GM23248 (cell line): ENCODE measurements at regions not wholly inside any gene's neighbourhood (a gene's known extent, or its start where the extent isn't known, plus 50 kb on each side); places are given as distances from the start of the nearest gene placed in this dataset.

Source experiments
- DNase-seq: peaks from one replicate; pipeline ENCODE4 v3.0.0-alpha.2; 2015
- H2AFZ ChIP-seq: fragments of 200-600 bp; sonication (generic); 2 replicates; pipeline ENCODE4 v1.6.1; 2016; ENCODE audit warnings: antibody characterized with exemption
- H3F3A ChIP-seq: fragments of 200-600 bp; sonication (generic); 2 replicates; pipeline ENCODE4 v1.6.1; 2016; ENCODE audit warnings: mild to moderate bottlenecking, antibody characterized with exemption, mixed run types; ENCODE audit not compliant: insufficient read depth
- H3K27ac ChIP-seq: fragments of 200-600 bp; sonication (generic); 2 replicates; pipeline ENCODE4 v1.5.1; 2016; ENCODE audit warnings: mild to moderate bottlenecking
- H3K27me3 ChIP-seq: fragments of 200-600 bp; sonication (generic); replicated peaks from 2 replicates; pipeline ENCODE4 v1.6.1; 2016; ENCODE audit warnings: mild to moderate bottlenecking; ENCODE audit not compliant: insufficient read depth
- H3K36me3 ChIP-seq: fragments of 200-600 bp; sonication (generic); 2 replicates; pipeline ENCODE4 v1.6.1; 2016; ENCODE audit warnings: low read depth, mild to moderate bottlenecking
- H3K4me1 ChIP-seq: fragments of 200-600 bp; sonication (generic); 2 replicates; pipeline ENCODE4 v1.6.1; 2016; ENCODE audit warnings: mild to moderate bottlenecking; ENCODE audit not compliant: insufficient read depth
- H3K4me2 ChIP-seq: fragments of 200-600 bp; sonication (generic); one replicate; pipeline ENCODE4 v1.6.1; 2016; ENCODE audit warnings: mild to moderate bottlenecking; ENCODE audit not compliant: unreplicated experiment
- H3K4me3 ChIP-seq: fragments of 200-600 bp; sonication (generic); 2 replicates; pipeline ENCODE4 v1.5.1; 2016; ENCODE audit warnings: mild to moderate bottlenecking
- H3K79me2 ChIP-seq: fragments of 200-600 bp; sonication (generic); 2 replicates; pipeline ENCODE4 v1.6.1; 2016; ENCODE audit warnings: mild to moderate bottlenecking; ENCODE audit not compliant: insufficient read depth
- H3K9ac ChIP-seq: fragments of 200-600 bp; sonication (generic); 2 replicates; pipeline ENCODE4 v1.6.1; 2016; ENCODE audit warnings: mild to moderate bottlenecking
- H3K9me2 ChIP-seq: fragments of 200-600 bp; sonication (generic); 2 replicates; pipeline ENCODE4 v1.6.1; 2016; ENCODE audit warnings: mixed run types, mild to moderate bottlenecking, moderate library complexity; ENCODE audit not compliant: insufficient read depth
- H3K9me3 ChIP-seq: fragments of 200-600 bp; sonication (generic); one replicate; pipeline ENCODE4 v1.6.1; 2017; ENCODE audit warnings: low read depth
- H4K20me1 ChIP-seq: fragments of 200-600 bp; sonication (generic); 2 replicates; pipeline ENCODE4 v1.6.0; 2016; ENCODE audit not compliant: insufficient read depth
- EZH2 ChIP-seq: fragments of 200-600 bp; sonication (generic); IDR thresholded peaks from 2 replicates; pipeline ENCODE4 v1.6.1; 2018; ENCODE audit warnings: antibody characterized with exemption, mild to moderate bottlenecking; ENCODE audit not compliant: insufficient read depth, poor library complexity, severe bottlenecking
- EZH2phosphoT487 ChIP-seq: fragments of 200-600 bp; sonication (generic); IDR thresholded peaks from 2 replicates; pipeline ENCODE4 v1.6.1; 2018; ENCODE audit warnings: antibody characterized with exemption, moderate library complexity, mild to moderate bottlenecking, low read depth; ENCODE audit not compliant: insufficient read depth
- WGBS, 2 experiments: methylation state at CpG; one replicate each; pipeline ENCODE4 v1.1.6; 2015 to 2017; ENCODE audit warnings: low lambda C conversion rate in 2 of 2, low coverage in 1 of 2; ENCODE audit errors: missing lambda C conversion rate in 2 of 2; 5-methylcytosine and 5-hydroxymethylcytosine counted together
- in situ Hi-C: fragments of 300-500 bp; cut with MboI; formaldehyde crosslinking; loops from 2 replicates; pipeline ENCODE4 v1.15.0; 2020

DNA sequence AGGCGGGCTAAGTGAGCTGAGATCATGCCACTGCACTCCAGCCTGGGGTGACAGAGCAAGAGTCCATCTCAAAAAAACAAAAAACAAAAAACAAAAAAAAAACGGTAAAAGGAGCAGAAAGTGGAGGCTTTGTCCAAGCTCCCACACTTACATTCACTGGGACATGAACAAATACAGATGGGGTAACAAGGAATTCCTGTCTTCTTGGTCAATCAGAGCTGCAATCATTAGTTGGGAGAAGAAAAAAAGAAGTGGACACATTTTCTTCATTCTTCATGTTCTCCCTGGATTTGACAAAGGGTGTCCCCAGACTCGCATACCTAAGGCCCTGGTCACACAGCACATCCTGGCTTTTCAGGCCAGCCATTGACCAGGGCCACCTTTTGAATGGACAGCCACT is 124.6 kb downstream of the SOCS6 start:
- in situ Hi-C loops, result no loop called here
- Histone ChIP-seq H3K9me3 (no peaks in the 10 kb centered on the region), H3K36me3 (no peaks in the 10 kb centered on the region), H3K27ac (no peak overlapping the region), H3K27me3 (no peaks in the 10 kb centered on the region), H3K4me2 (no peak overlapping the region), H4K20me1 (no peaks in the 10 kb centered on the region), H3K9ac (no peak overlapping the region), H2AFZ (no peak overlapping the region), H3F3A (peaks cover 10% of the 10 kb centered on the region), H3K79me2 (no peaks in the 10 kb centered on the region), H3K4me3 (no peak overlapping the region), H3K4me1 (peaks cover 6% of the 10 kb centered on the region), H3K9me2 (no peaks in the 10 kb centered on the region)
- no peak for DNase-seq
- 90 to 93% methylated on average over 3 of the region's 3 CpGs for WGBS, 2 experiments
- TF ChIP-seq EZH2phosphoT487 (no peak), EZH2 (no peak)

DNA sequence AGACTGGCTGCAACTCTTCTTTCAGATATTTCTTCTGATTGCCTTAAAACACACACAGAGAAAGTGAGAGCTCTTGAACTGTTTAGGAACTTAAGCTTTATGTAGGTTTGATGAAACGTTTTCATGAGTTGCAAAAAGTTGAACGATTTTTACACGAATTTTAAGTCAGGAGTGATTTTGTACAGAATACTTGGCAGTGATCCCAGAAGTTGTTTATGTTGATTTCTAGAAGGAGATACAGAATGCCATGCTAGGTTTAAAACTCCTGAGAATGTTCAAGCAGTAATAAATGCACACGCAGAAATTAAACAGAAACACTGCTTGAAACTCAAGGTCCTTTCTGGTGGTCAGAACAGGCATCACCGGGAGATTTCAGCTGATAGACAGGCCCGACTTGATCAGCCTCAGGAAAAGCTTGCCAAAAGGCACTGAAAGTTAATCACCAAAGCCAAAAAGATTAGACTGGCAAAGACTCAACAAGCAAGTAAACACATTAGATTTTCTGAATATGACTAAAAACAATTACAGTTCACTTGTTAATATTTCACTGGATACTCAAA is 123.1 kb downstream of the SOCS6 start:
- WGBS, 2 experiments, result 70 to 72% methylated on average over 6 of the region's 6 CpGs
- in situ Hi-C loops, result no loop called here
- Histone ChIP-seq H3K9me3 (no peaks in the 10 kb centered on the region), H2AFZ (no peak overlapping the region), H3K79me2 (no peaks in the 10 kb centered on the region), H3F3A (no peaks in the 10 kb centered on the region), H3K4me1 (no peaks in the 10 kb centered on the region), H3K4me3 (no peak overlapping the region), H3K4me2 (no peak overlapping the region), H4K20me1 (no peaks in the 10 kb centered on the region), H3K9ac (no peak overlapping the region), H3K27ac (no peak overlapping the region), H3K36me3 (no peaks in the 10 kb centered on the region), H3K9me2 (no peaks in the 10 kb centered on the region), H3K27me3 (no peaks in the 10 kb centered on the region)
- no peak for DNase-seq
- no peak for TF ChIP-seq EZH2
- TF ChIP-seq EZH2phosphoT487, result no peak

DNA sequence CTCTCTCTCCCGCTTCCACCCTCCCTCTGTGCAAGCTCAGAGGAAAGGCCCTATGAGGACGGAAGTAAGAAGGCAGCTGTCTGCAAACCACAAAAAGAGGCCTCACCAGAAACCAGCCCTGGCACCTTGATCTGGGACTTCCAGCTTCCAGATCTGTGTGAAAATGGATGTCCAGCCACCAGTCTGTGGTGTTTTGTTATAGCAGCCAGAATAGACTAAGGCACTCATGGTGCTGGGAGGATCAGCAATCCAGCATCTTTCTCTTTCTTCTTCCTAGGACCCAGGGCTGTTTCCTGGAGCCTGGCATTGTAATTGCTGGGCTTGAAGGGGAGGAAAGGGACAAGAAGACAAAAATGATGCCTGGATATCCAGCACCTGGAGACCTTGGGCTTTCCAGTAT is 122.5 kb downstream of the SOCS6 start:
- no peaks in the 10 kb centered on the region for H3K79me2 ChIP-seq
- no peak for TF ChIP-seq EZH2
- TF ChIP-seq EZH2phosphoT487, result no peak
- no peak overlapping the region for H3K27ac ChIP-seq
- H3K9me2 ChIP-seq, result no peaks in the 10 kb centered on the region
- no peak for DNase-seq
- 91 to 95% methylated on average over 2 of the region's 2 CpGs for WGBS, 2 experiments
- no peaks in the 10 kb centered on the region for H4K20me1 ChIP-seq
- no peak overlapping the region for H2AFZ ChIP-seq
- in situ Hi-C loops, result no loop called here
- no peak overlapping the region for H3K4me2 ChIP-seq
- H3F3A ChIP-seq, result no peaks in the 10 kb centered on the region
- H3K9me3 ChIP-seq, result no peaks in the 10 kb centered on the region
- no peaks in the 10 kb centered on the region for H3K27me3 ChIP-seq
- H3K36me3 ChIP-seq, result no peaks in the 10 kb centered on the region
- H3K9ac ChIP-seq, result no peak overlapping the region
- no peaks in the 10 kb centered on the region for H3K4me1 ChIP-seq
- no peak overlapping the region for H3K4me3 ChIP-seq

DNA sequence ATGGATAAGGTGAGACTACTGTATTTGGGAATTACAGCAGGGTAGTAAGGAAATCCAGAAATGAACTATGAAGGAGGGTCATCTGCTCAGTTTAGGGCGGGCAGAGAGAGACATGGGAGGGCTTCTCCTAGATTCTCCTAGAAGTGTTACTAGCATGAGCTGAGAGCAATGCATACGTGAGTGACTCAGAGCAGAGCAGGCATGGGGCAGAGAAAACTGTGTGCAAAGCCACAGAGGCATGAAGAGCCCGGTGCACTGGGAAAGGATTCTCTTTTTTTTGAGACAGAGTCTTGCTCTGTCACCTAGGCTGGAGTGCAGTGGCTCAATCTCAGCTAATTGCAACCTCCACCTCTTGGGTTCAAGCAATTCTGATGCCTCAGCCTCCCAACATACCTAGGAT is 116.2 kb downstream of the SOCS6 start:
- Histone ChIP-seq H3K36me3 (no peaks in the 10 kb centered on the region), H3K4me2 (no peak overlapping the region), H3K9me3 (no peaks in the 10 kb centered on the region), H3K9me2 (no peaks in the 10 kb centered on the region), H3K4me3 (no peak overlapping the region), H2AFZ (no peak overlapping the region), H3K4me1 (no peaks in the 10 kb centered on the region), H3K9ac (no peak overlapping the region), H3K27me3 (no peaks in the 10 kb centered on the region), H4K20me1 (no peaks in the 10 kb centered on the region), H3K79me2 (no peaks in the 10 kb centered on the region), H3K27ac (no peak overlapping the region), H3F3A (no peaks in the 10 kb centered on the region)
- TF ChIP-seq EZH2phosphoT487 (no peak), EZH2 (no peak)
- peak; percentile 20 for DNase-seq
- WGBS, 2 experiments, result 75 to 82% methylated on average over 3 of the region's 3 CpGs
- in situ Hi-C loops, result no loop called here

DNA sequence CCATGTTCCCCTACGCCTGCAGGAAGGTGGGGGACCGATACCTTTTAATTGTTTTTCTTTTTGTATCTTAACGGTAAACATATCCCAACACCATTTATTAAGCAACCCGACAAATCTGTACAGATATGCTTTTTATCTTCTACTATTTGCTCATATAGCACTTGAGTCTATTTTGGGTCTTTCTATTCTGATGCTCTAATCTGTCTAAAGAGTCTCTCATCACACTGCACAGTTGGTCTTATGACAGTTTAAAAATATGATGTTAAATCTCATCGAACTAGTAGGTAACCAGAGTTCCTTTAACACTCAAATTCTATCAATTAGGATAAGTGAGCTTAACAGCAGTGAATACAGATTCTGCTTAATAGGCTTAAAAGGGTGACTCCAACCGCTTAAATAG is 111.6 kb downstream of the SOCS6 start:
- H3K4me3 ChIP-seq, result no peak overlapping the region
- no peak for DNase-seq
- no peaks in the 10 kb centered on the region for H3K9me2 ChIP-seq
- no peak overlapping the region for H3K9ac ChIP-seq
- 79 to 81% methylated on average over 6 of the region's 6 CpGs for WGBS, 2 experiments
- no peak overlapping the region for H3K4me2 ChIP-seq
- H3K27me3 ChIP-seq, result no peaks in the 10 kb centered on the region
- TF ChIP-seq EZH2, result no peak
- no peak for TF ChIP-seq EZH2phosphoT487
- H3K79me2 ChIP-seq, result no peaks in the 10 kb centered on the region
- H3K9me3 ChIP-seq, result no peaks in the 10 kb centered on the region
- no peak overlapping the region for H2AFZ ChIP-seq
- H3K36me3 ChIP-seq, result no peaks in the 10 kb centered on the region
- H3F3A ChIP-seq, result peaks cover 21% of the 10 kb centered on the region
- in situ Hi-C loops, result no loop called here
- H4K20me1 ChIP-seq, result no peaks in the 10 kb centered on the region
- H3K27ac ChIP-seq, result no peak overlapping the region
- H3K4me1 ChIP-seq, result peaks cover 23% of the 10 kb centered on the region
